ENCODE measurements at regions not wholly inside any gene's neighbourhood (a gene's known extent, or its start where the extent isn't known, plus 50 kb on each side); places are given as distances from the start of the nearest gene placed in this dataset.

DNA sequence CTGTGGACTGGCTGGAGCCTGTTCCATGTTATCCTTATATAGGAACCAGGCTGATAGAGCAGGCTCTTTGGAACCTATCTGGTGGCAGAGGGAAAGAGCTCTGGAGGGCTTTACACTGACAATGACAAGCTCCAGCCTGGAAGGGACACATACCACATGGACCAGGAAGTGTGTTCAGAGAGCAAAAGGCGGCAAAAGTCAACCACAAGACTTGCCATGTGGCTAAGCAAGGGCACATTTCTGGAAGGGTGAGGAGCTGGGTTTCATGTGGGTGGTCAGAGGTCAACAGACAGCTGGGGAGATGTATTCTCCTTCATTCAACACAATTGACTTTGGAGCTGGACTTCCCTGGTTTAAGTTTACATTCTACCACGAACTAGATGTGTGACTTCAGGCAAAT lies 325.2 kb downstream of the DYSF start:
- Histone ChIP-seq H3K9ac (ENCODE audit: control insufficient read depth, insufficient read depth, low read length) (no peak overlapping the region), H3K4me3 (no peak overlapping the region), H3K4me2 (ENCODE audit: control insufficient read depth, insufficient read depth) (no peak overlapping the region), H3K9me3 (replicated peaks; ENCODE audit: control insufficient read depth, insufficient read depth, low read length) (no peaks in the 10 kb centered on the region), H3K27me3 (replicated peaks in 1 of 2; ENCODE audit: control insufficient read depth in 2 of 2, insufficient read depth in 2 of 2, low read length in 1 of 2) (peaks cover 0 to 1% of the 10 kb centered on the region in 2 experiments; a peak in 2 of 4 replicates), H3K36me3 (ENCODE audit: control insufficient read depth in 2 of 2, insufficient read depth in 2 of 2, low read length in 1 of 2) (no peaks in the 10 kb centered on the region), H2AFZ (ENCODE audit: control insufficient read depth, low read depth, low read length) (no peak overlapping the region), H3K27ac (ENCODE audit: control insufficient read depth, insufficient read depth) (no peak overlapping the region), H4K20me1 (ENCODE audit: control insufficient read depth, insufficient read depth) (no peaks in the 10 kb centered on the region), H3K4me1 (ENCODE audit: control insufficient read depth, insufficient read depth, low read length) (no peaks in the 10 kb centered on the region), H3K79me2 (ENCODE audit: control insufficient read depth, insufficient read depth, low read length) (no peaks in the 10 kb centered on the region)
- SMC1A ChIA-PET (ENCODE audit: uncharacterized antibody, unreplicated experiment) = interaction anchor here (0.5 to 1.5 kb wide), 2 partner anchors 10 to 156 kb away, joined by 3 to 5 read pairs; no protein-coding TSS in a partner anchor
- DNase-seq (ENCODE audit: low read depth, low spot score) = no peak
- no peak for ATAC-seq
- POLR2A ChIA-PET = no interaction called here
- TF ChIP-seq SMAD1 (IDR thresholded peaks at IDR 0.05; ENCODE audit: low read depth, partially characterized antibody) (no peak), RBBP5 (conservative IDR thresholded peaks at IDR 0.05) (no peak), EGR1 (IDR thresholded peaks at IDR 0.05; ENCODE audit: borderline replicate concordance in 1 of 2, low read depth in 2 of 2, low read length in 2 of 2) (no peak), CHD1 (IDR thresholded peaks at IDR 0.05; ENCODE audit: low read depth, low read length) (no peak)
- TF ChIP-seq, protein P1, sequence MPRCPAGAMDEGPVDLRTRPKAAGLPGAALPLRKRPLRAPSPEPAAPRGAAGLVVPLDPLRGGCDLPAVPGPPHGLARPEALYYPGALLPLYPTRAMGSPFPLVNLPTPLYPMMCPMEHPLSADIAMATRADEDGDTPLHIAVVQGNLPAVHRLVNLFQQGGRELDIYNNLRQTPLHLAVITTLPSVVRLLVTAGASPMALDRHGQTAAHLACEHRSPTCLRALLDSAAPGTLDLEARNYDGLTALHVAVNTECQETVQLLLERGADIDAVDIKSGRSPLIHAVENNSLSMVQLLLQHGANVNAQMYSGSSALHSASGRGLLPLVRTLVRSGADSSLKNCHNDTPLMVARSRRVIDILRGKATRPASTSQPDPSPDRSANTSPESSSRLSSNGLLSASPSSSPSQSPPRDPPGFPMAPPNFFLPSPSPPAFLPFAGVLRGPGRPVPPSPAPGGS (IDR thresholded peaks at IDR 0.05; ENCODE audit: borderline replicate concordance, insufficient read depth, low read depth, low read length, poor library complexity, severe bottlenecking) = no peak
- TF ChIP-seq, protein P2, sequence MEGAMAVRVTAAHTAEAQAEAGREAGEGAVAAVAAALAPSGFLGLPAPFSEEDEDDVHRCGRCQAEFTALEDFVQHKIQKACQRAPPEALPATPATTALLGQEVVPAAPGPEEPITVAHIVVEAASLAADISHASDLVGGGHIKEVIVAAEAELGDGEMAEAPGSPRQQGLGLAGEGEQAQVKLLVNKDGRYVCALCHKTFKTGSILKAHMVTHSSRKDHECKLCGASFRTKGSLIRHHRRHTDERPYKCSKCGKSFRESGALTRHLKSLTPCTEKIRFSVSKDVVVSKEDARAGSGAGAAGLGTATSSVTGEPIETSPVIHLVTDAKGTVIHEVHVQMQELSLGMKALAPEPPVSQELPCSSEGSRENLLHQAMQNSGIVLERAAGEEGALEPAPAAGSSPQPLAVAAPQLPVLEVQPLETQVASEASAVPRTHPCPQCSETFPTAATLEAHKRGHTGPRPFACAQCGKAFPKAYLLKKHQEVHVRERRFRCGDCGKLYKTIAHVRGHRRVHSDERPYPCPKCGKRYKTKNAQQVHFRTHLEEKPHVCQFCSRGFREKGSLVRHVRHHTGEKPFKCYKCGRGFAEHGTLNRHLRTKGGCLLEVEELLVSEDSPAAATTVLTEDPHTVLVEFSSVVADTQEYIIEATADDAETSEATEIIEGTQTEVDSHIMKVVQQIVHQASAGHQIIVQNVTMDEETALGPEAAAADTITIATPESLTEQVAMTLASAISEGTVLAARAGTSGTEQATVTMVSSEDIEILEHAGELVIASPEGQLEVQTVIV (IDR thresholded peaks at IDR 0.05; ENCODE audit: borderline replicate concordance, partially characterized antibody) = no peak
- in situ Hi-C loops (cut with MboI) (no loop called here), intact Hi-C loops (cut with micrococcal nuclease; ENCODE audit: unreplicated experiment) (no loop called here)
- CTCF ChIA-PET = interaction anchor here (1.0 to 1.5 kb wide), 3 partner anchors 18 to 174 kb away, joined by 3 to 4 read pairs (median 3); no protein-coding TSS in a partner anchor
- RAD21 ChIA-PET (ENCODE audit: unreplicated experiment) = no interaction called here
- no peak for FAIRE-seq
- WGBS (ENCODE audit: insufficient coverage, insufficient replicate concordance, low lambda C conversion rate, missing lambda C conversion rate) = 0% methylated on average over 2 of the region's 2 CpGs
- no TSS peak for BruUV-seq (replicated peaks)

Measured in GM12878 (cell line).